ENCODE measurements at regions not wholly inside any gene's neighbourhood (a gene's known extent, or its start where the extent isn't known, plus 50 kb on each side); places are given as distances from the start of the nearest gene placed in this dataset.
"Not testable (repeated sequence)": the region's sequence is repeated elsewhere in the genome, so short reads cannot be mapped to it uniquely, and the experiment has no call there.

DNA sequence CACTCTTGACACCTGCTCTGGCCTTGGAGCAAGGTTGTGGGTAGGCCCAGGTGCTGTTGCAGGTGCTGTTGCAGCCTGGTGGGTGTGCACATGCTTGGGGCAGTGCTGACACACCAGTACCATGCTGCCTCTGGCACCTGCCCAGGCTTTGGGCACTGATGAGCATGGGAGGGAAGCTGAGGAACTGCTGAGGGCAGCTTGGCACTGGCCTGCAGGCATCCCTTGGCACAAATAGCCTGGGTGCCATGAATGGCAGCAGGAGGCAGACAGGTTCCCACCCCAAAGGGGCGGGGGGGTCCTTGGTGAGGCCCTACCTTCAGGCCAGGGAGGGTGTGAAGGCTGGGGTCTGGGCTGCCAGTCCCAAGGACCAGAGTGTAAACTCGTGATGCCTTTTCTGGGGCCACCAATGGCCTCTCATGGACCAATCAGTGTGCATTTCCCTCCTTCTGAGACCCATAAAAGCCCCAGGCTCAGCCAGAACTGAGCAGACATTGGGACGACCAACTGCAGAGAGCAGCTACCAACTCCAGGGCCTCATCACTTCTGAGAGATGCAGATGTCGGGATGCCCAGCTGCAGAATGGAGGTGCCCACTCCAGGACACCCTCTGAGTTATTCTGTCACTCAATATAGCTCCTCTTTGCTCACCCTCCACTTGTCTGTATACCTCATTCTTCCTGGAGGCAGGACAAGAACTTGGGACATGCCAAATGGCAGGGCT lies 547.4 kb downstream of the ZWINT start:
- no peaks in the 10 kb centered on the region for H3K27me3 ChIP-seq (replicated peaks)
- no peaks in the 10 kb centered on the region for H3K36me3 ChIP-seq (replicated peaks)
- no peak for TF ChIP-seq CTCF (IDR thresholded peaks at IDR 0.05; ENCODE audit: low read depth, low read length, missing control alignments)
- no peak for DNase-seq
- no peak overlapping the region for H3K4me3 ChIP-seq (ENCODE audit: low read depth, low read length)
- in situ Hi-C loops (cut with HindIII; ENCODE audit: low pct_ligation_motif_present, low sequenced_read_pairs), result no loop called here
- no peak overlapping the region for H3K27ac ChIP-seq

GRCh38 chr10:55803055-55803454 lies 558.0 kb downstream of the ZWINT start:
- Histone ChIP-seq H3K27ac (no peak overlapping the region), H3K4me3 (ENCODE audit: low read depth, low read length) (no peak overlapping the region), H3K36me3 (replicated peaks) (no peaks in the 10 kb centered on the region), H3K27me3 (replicated peaks) (no peaks in the 10 kb centered on the region)
- in situ Hi-C loops (cut with HindIII; ENCODE audit: low pct_ligation_motif_present, low sequenced_read_pairs), result no loop called here
- no peak for TF ChIP-seq CTCF (IDR thresholded peaks at IDR 0.05; ENCODE audit: low read depth, low read length, missing control alignments)
- DNase-seq, result no peak

DNA sequence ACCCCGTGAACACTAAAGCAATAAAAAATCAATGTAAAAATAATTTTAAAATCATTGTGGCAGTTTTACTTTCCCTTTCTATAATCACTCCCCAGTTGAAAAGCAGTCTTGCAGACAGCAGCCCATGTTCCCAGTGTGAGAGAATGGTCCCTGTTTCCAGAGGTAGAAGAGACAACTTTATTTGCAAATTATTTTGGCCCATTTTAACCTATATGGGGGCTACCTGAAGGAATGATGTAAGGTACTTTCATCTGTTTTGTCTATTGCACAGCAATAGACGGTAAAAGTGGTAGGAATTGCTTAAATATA lies 559.8 kb downstream of the ZWINT start:
- in situ Hi-C loops (cut with HindIII; ENCODE audit: low pct_ligation_motif_present, low sequenced_read_pairs), result no loop called here
- DNase-seq, result no peak
- TF ChIP-seq CTCF (IDR thresholded peaks at IDR 0.05; ENCODE audit: low read depth, low read length, missing control alignments), result no peak
- H3K36me3 ChIP-seq (replicated peaks), result no peaks in the 10 kb centered on the region
- no peaks in the 10 kb centered on the region for H3K27me3 ChIP-seq (replicated peaks)
- H3K4me3 ChIP-seq (ENCODE audit: low read depth, low read length), result no peak overlapping the region
- no peak overlapping the region for H3K27ac ChIP-seq

- in situ Hi-C loops (cut with HindIII; ENCODE audit: low pct_ligation_motif_present, low sequenced_read_pairs), result no loop called here
- Histone ChIP-seq H3K4me3 (ENCODE audit: low read depth, low read length) (no peak overlapping the region), H3K27me3 (replicated peaks) (no peaks in the 10 kb centered on the region), H3K27ac (no peak overlapping the region), H3K36me3 (replicated peaks) (no peaks in the 10 kb centered on the region)
- no peak for TF ChIP-seq CTCF (IDR thresholded peaks at IDR 0.05; ENCODE audit: low read depth, low read length, missing control alignments)
- DNase-seq, result no peak
Observed at GRCh38 chr10:55800602-55801352, 560.3 kb downstream of the ZWINT start.

DNA sequence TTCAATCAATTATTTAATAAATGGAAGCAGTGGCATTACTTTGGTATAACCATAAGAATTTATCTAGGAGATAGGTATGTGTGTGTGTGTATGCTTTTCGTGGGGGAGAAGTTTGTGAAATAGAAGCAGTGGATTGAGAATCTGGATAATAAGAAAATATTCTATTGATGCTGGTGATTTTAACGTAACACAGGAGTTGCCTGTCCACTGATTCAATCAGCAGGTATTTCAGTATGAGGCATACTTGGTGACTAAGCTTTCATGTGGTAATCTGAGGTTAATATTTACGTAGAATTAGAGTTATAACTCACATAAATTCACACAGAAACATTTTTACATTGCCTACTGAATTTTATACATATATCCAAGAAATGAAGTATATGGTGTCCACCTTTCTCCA lies 568.0 kb downstream of the ZWINT start:
- Histone ChIP-seq H3K4me3 (ENCODE audit: low read depth, low read length) (no peak overlapping the region), H3K36me3 (replicated peaks) (no peaks in the 10 kb centered on the region), H3K27ac (no peak overlapping the region), H3K27me3 (replicated peaks) (no peaks in the 10 kb centered on the region)
- in situ Hi-C loops (cut with HindIII; ENCODE audit: low pct_ligation_motif_present, low sequenced_read_pairs), result no loop called here
- no peak for TF ChIP-seq CTCF (IDR thresholded peaks at IDR 0.05; ENCODE audit: low read depth, low read length, missing control alignments)
- no peak for DNase-seq

GRCh38 chr10:55790276-55790675 lies 570.8 kb downstream of the ZWINT start:
- H3K4me3 ChIP-seq (ENCODE audit: low read depth, low read length); H3K36me3 ChIP-seq (replicated peaks); in situ Hi-C loops (cut with HindIII; ENCODE audit: low pct_ligation_motif_present, low sequenced_read_pairs); H3K27ac ChIP-seq; H3K27me3 ChIP-seq (replicated peaks); DNase-seq: not testable (repeated sequence)

All from brain microvascular endothelial cell (primary cell).